DND-41 (cell line): ENCODE measurements at regions not wholly inside any gene's neighbourhood (a gene's known extent, or its start where the extent isn't known, plus 50 kb on each side); places are given as distances from the start of the nearest gene placed in this dataset.

Experiments
- ATAC-seq: fragments of 200-7000 bp; cut with Tn5 transposase; 3 replicates; pipeline ENCODE4 v1.9.1; 2021; ENCODE audit warnings: low read depth; ENCODE audit not compliant: insufficient read depth
- DNase-seq: peaks from one replicate; pipeline ENCODE4 v3.0.0-alpha.2; 2020
- H2AFZ ChIP-seq: 2 replicates; pipeline ENCODE4 v1.6.0; 2012; ENCODE audit warnings: low read depth, low read length
- H3K27ac ChIP-seq: 2 replicates; pipeline ENCODE4 v1.5.1; 2012; ENCODE audit warnings: low read length, inconsistent platforms
- H3K27me3 ChIP-seq: fragments of 200-600 bp; sonication (generic); 2 replicates; pipeline ENCODE4 v1.6.0; 2012; ENCODE audit warnings: low read length, mild to moderate bottlenecking, inconsistent platforms; ENCODE audit not compliant: insufficient read depth, poor library complexity
- H3K36me3 ChIP-seq: 2 replicates; pipeline ENCODE4 v1.5.1; 2012; ENCODE audit warnings: low read length, inconsistent platforms; ENCODE audit not compliant: insufficient read depth
- H3K4me1 ChIP-seq: 2 replicates; pipeline ENCODE4 v1.5.1; 2012; ENCODE audit warnings: mild to moderate bottlenecking, low read length; ENCODE audit not compliant: insufficient read depth
- H3K4me2 ChIP-seq: 2 replicates; pipeline ENCODE4 v1.6.0; 2012; ENCODE audit warnings: mild to moderate bottlenecking, moderate library complexity, low read length, inconsistent platforms; ENCODE audit not compliant: insufficient read depth
- H3K4me3 ChIP-seq, 2 experiments: fragments of 200-600 bp in 1 of 2; shearing (Covaris generic) in 1 of 2; 2 replicates each; pipeline ENCODE4 v1.5.1; 2012 to 2016; ENCODE audit warnings: inconsistent platforms in 2 of 2, low read length in 2 of 2, mild to moderate bottlenecking in 2 of 2, low read depth in 1 of 2, moderate library complexity in 1 of 2
- H3K79me2 ChIP-seq: 2 replicates; pipeline ENCODE4 v1.6.0; 2012; ENCODE audit warnings: low read length, inconsistent platforms; ENCODE audit not compliant: insufficient read depth
- H3K9ac ChIP-seq: 2 replicates; pipeline ENCODE4 v1.6.0; 2012; ENCODE audit warnings: low read depth, mild to moderate bottlenecking, inconsistent platforms, low read length, moderate library complexity
- H3K9me3 ChIP-seq: 2 replicates; pipeline ENCODE4 v1.5.1; 2012; ENCODE audit warnings: low read length, moderate library complexity, mild to moderate bottlenecking, inconsistent platforms; ENCODE audit not compliant: insufficient read depth, severe bottlenecking
- H4K20me1 ChIP-seq: 2 replicates; pipeline ENCODE4 v1.6.0; 2012; ENCODE audit warnings: low read length; ENCODE audit not compliant: insufficient read depth
- EZH2 ChIP-seq: IDR thresholded peaks from 3 replicates; pipeline ENCODE4 v1.6.1; 2012; ENCODE audit warnings: borderline replicate concordance, low read depth, mild to moderate bottlenecking, moderate library complexity, low read length, inconsistent platforms; ENCODE audit not compliant: severe bottlenecking
- TF ChIP-seq, protein P1 (sequence below): IDR thresholded peaks from 2 replicates; pipeline ENCODE4 v1.5.1; 2012; ENCODE audit warnings: borderline replicate concordance, low read length, moderate library complexity, mild to moderate bottlenecking; ENCODE audit not compliant: poor library complexity, severe bottlenecking; ENCODE audit errors: extremely low read depth

DNA sequence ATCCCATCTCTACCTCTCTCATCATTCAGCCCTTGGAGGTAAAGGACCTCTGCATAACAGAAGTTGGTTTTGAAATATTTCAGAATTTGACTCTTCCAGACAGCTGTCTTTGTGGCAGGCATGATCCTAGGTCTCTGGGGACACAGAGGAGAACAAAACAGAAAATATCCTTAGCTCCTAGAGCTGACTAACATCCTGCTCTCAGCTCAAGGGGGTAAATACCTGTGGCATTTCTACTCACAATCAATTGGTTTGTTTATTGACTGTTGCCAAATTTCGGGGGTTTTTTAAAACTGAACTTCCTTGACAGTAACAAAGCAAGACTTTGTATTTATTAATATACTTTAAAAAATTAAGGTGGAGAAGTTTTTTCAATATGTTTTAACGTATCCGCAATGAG, 78.8 kb downstream of the EOMES start:
- Histone ChIP-seq H3K4me1 (peaks cover 13% of the 10 kb centered on the region), H3K4me2 (no peak overlapping the region), H4K20me1 (no peaks in the 10 kb centered on the region), H3K27me3 (no peaks in the 10 kb centered on the region), H3K79me2 (no peaks in the 10 kb centered on the region), H3K36me3 (no peaks in the 10 kb centered on the region), H3K4me3 (no peak overlapping the region), H3K9ac (no peak overlapping the region), H2AFZ (no peak overlapping the region), H3K27ac (no peak overlapping the region), H3K9me3 (no peaks in the 10 kb centered on the region)
- DNase-seq (no peak), ATAC-seq (no peak)
- TF ChIP-seq EZH2, result no peak
- TF ChIP-seq, protein P1, sequence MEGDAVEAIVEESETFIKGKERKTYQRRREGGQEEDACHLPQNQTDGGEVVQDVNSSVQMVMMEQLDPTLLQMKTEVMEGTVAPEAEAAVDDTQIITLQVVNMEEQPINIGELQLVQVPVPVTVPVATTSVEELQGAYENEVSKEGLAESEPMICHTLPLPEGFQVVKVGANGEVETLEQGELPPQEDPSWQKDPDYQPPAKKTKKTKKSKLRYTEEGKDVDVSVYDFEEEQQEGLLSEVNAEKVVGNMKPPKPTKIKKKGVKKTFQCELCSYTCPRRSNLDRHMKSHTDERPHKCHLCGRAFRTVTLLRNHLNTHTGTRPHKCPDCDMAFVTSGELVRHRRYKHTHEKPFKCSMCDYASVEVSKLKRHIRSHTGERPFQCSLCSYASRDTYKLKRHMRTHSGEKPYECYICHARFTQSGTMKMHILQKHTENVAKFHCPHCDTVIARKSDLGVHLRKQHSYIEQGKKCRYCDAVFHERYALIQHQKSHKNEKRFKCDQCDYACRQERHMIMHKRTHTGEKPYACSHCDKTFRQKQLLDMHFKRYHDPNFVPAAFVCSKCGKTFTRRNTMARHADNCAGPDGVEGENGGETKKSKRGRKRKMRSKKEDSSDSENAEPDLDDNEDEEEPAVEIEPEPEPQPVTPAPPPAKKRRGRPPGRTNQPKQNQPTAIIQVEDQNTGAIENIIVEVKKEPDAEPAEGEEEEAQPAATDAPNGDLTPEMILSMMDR, result no peak

DNA sequence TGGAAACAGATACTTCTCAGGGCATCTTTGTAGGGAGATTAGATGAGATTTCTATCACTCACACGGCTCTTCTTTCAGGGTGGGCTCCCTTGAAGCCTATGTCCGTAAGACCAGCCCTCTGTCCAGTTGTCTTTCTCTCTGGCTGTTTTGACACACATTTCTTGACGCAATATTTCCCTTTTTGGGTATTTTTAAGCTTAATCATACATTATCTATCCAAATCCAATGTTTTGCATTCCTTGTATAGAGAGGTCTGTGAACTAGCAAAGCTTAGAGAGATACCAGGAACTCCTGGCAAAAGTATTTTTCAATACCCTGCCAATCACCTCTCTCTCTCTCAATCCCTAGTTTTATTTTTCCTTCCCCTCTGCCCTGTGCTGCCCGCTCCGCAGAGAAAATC, 79.3 kb downstream of the EOMES start:
- Histone ChIP-seq H3K27me3 (no peaks in the 10 kb centered on the region), H3K27ac (no peak overlapping the region)
- no peak for ATAC-seq

DNA sequence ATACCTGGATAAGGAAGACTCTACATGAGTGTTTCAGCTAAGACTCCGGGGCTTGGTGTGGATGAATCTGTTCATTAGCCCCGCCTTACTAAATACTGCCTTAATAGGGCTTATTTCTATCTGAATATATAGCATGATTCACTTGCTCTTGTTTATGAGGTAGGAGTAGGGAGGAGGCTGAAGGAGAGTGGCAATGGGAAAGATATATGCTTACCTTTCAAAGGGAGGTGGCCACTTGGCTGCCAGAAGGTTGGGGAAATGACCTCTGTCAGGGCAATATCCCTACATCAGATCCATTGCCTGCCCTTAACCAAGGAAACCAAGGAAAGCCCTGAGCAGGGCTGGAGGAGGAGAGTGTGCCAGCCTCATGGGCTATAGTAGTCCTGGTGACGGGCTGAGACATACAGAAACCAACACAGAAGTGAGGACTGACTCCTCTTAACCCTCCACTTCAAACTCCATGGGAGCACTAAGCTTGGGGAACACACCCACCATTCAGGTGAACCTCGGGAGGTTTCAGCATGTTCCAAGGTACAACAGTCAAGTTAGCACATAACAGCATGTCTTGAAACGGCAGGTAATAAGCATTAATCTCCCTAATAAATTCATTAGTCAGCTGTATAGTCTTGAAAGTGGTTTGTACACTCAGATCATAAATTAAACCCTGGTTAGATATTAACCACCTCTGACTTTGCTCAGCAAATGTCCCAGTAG, 80.1 kb downstream of the EOMES start:
- DNase-seq (no peak), ATAC-seq (no peak)
- Histone ChIP-seq H3K27me3 (no peaks in the 10 kb centered on the region), H3K9me3 (no peaks in the 10 kb centered on the region), H4K20me1 (no peaks in the 10 kb centered on the region), H3K4me1 (peaks cover 13% of the 10 kb centered on the region), H3K9ac (no peak overlapping the region), H3K36me3 (no peaks in the 10 kb centered on the region), H3K4me3 (no peak overlapping the region), H3K79me2 (no peaks in the 10 kb centered on the region), H2AFZ (no peak overlapping the region), H3K27ac (no peak overlapping the region), H3K4me2 (no peak overlapping the region)
- TF ChIP-seq, protein P1, result no peak
- no peak for TF ChIP-seq EZH2

More for the DNA sequence above, 79.3 kb downstream of the EOMES start:
- TF ChIP-seq EZH2, result no peak
- TF ChIP-seq, protein P1, result no peak
- no peak for DNase-seq
- no peak overlapping the region for H2AFZ ChIP-seq
- H3K9ac ChIP-seq, result no peak overlapping the region
- H4K20me1 ChIP-seq, result no peaks in the 10 kb centered on the region
- H3K9me3 ChIP-seq, result no peaks in the 10 kb centered on the region
- no peaks in the 10 kb centered on the region for H3K36me3 ChIP-seq
- no peak overlapping the region for H3K4me3 ChIP-seq
- H3K79me2 ChIP-seq, result no peaks in the 10 kb centered on the region
- no peak overlapping the region for H3K4me2 ChIP-seq
- H3K4me1 ChIP-seq, result peaks cover 13% of the 10 kb centered on the region
